H9 (cell line): ENCODE measurements at regions not wholly inside any gene's neighbourhood (a gene's known extent, or its start where the extent isn't known, plus 50 kb on each side); places are given as distances from the start of the nearest gene placed in this dataset.

Experiments
- DNase-seq: peaks from one replicate; pipeline ENCODE4 v3.0.0-alpha.2; 2017
- H2AFZ ChIP-seq: one replicate; pipeline ENCODE4 v1.6.1; 2013; ENCODE audit warnings: mild to moderate bottlenecking, low read length, control low read depth, moderate library complexity
- H2AK5ac ChIP-seq: 2 replicates; pipeline ENCODE4 v1.6.1; 2013; ENCODE audit warnings: low read length, control low read depth, mixed read lengths; ENCODE audit not compliant: insufficient read length
- H2BK120ac ChIP-seq: one replicate; pipeline ENCODE4 v1.6.1; 2013; ENCODE audit warnings: low read depth, mild to moderate bottlenecking, low read length, control low read depth, inconsistent platforms; ENCODE audit not compliant: poor library complexity, severe bottlenecking
- H2BK12ac ChIP-seq: 2 replicates; pipeline ENCODE4 v1.6.1; 2013; ENCODE audit warnings: low read length, control low read depth, mixed read lengths, low read depth; ENCODE audit not compliant: insufficient read length
- H2BK15ac ChIP-seq: 2 replicates; pipeline ENCODE4 v1.6.1; 2013; ENCODE audit warnings: low read depth, low read length, control low read depth
- H2BK20ac ChIP-seq: one replicate; pipeline ENCODE4 v1.6.1; 2013; ENCODE audit warnings: low read depth, mild to moderate bottlenecking, low read length, control low read depth, inconsistent platforms; ENCODE audit not compliant: poor library complexity, severe bottlenecking
- H2BK5ac ChIP-seq: 2 replicates; pipeline ENCODE4 v1.6.1; 2013; ENCODE audit warnings: low read length, control low read depth, mixed read lengths; ENCODE audit not compliant: insufficient read length
- H3K14ac ChIP-seq: 2 replicates; pipeline ENCODE4 v1.6.1; 2013; ENCODE audit warnings: low read length, control low read depth; ENCODE audit not compliant: insufficient read depth
- H3K18ac ChIP-seq: 2 replicates; pipeline ENCODE4 v1.6.1; 2013; ENCODE audit warnings: low read depth, mild to moderate bottlenecking, mixed read lengths, low read length, control low read depth; ENCODE audit not compliant: insufficient read length
- H3K23ac ChIP-seq: 2 replicates; pipeline ENCODE4 v1.6.1; 2013; ENCODE audit warnings: low read length, control low read depth, mixed read lengths, low read depth; ENCODE audit not compliant: insufficient read length
- H3K23me2 ChIP-seq: 2 replicates; pipeline ENCODE4 v1.6.1; 2013; ENCODE audit warnings: low read depth, mild to moderate bottlenecking, mixed read lengths, low read length, control low read depth; ENCODE audit not compliant: insufficient read length, poor library complexity, severe bottlenecking
- H3K27ac ChIP-seq: 2 replicates; pipeline ENCODE4 v1.5.1; 2013; ENCODE audit warnings: low read length, control low read depth, mixed read lengths, low read depth; ENCODE audit not compliant: insufficient read length
- H3K27me3 ChIP-seq: 2 replicates; pipeline ENCODE4 v1.6.1; 2013; ENCODE audit warnings: low read length, control low read depth, inconsistent platforms; ENCODE audit not compliant: insufficient read depth
- H3K4ac ChIP-seq: 2 replicates; pipeline ENCODE4 v1.6.1; 2013; ENCODE audit warnings: low read depth, mild to moderate bottlenecking, control low read depth, inconsistent platforms, low read length, moderate library complexity
- H3K4me1 ChIP-seq: 2 replicates; pipeline ENCODE4 v1.6.1; 2013; ENCODE audit warnings: low read length, control low read depth, inconsistent platforms; ENCODE audit not compliant: insufficient read depth
- H3K4me2 ChIP-seq: 2 replicates; pipeline ENCODE4 v1.6.1; 2013; ENCODE audit warnings: low read length, control low read depth, mixed read lengths; ENCODE audit not compliant: insufficient read length, insufficient read depth
- H3K56ac ChIP-seq: 2 replicates; pipeline ENCODE4 v1.6.1; 2013; ENCODE audit warnings: low read depth, mild to moderate bottlenecking, mixed read lengths, low read length, control low read depth; ENCODE audit not compliant: insufficient read length
- H3K79me1 ChIP-seq: 2 replicates; pipeline ENCODE4 v1.6.1; 2013; ENCODE audit warnings: low read depth, mild to moderate bottlenecking, moderate library complexity, low read length, control low read depth, inconsistent platforms; ENCODE audit not compliant: insufficient read depth, poor library complexity, severe bottlenecking
- H3K79me2 ChIP-seq: 2 replicates; pipeline ENCODE4 v1.6.1; 2013; ENCODE audit warnings: low read length, control low read depth, inconsistent platforms; ENCODE audit not compliant: insufficient read depth
- H3K9ac ChIP-seq: 2 replicates; pipeline ENCODE4 v1.6.1; 2013; ENCODE audit warnings: low read length, control low read depth, mixed read lengths; ENCODE audit not compliant: insufficient read length; ENCODE audit errors: extremely low read depth
- H3K9me3 ChIP-seq: one replicate; pipeline ENCODE4 v1.6.1; 2013; ENCODE audit warnings: low read depth, low read length, inconsistent platforms; ENCODE audit not compliant: control insufficient read depth
- H3T11ph ChIP-seq: one replicate; pipeline ENCODE4 v1.6.1; 2013; ENCODE audit warnings: mild to moderate bottlenecking, low read length, control low read depth, inconsistent platforms
- H4K20me1 ChIP-seq: one replicate; pipeline ENCODE4 v1.6.1; 2013; ENCODE audit not compliant: control insufficient read depth, insufficient read length, insufficient read depth
- H4K5ac ChIP-seq: 2 replicates; pipeline ENCODE4 v1.6.1; 2013; ENCODE audit warnings: low read depth, mild to moderate bottlenecking, mixed read lengths, low read length, control low read depth; ENCODE audit not compliant: insufficient read length
- H4K8ac ChIP-seq: replicated peaks from 2 replicates; pipeline ENCODE4 v1.6.1; 2013; ENCODE audit warnings: low read length, control low read depth, mixed read lengths, low read depth; ENCODE audit not compliant: insufficient read length
- H4K91ac ChIP-seq: 2 replicates; pipeline ENCODE4 v1.6.1; 2013; ENCODE audit warnings: low read depth, mild to moderate bottlenecking, moderate library complexity, mixed read lengths, low read length, control low read depth; ENCODE audit not compliant: insufficient read length
- H3K27ac Mint-ChIP-seq, 3 experiments: 2 replicates in 2 of 3; 3 replicates in 1 of 3; pipeline ENCODE4 v1.8.0; 2020 to 2021; ENCODE audit warnings: mixed read lengths in 3 of 3, mild to moderate bottlenecking in 1 of 3, moderate library complexity in 1 of 3
- H3K27me3 Mint-ChIP-seq: 2 replicates; pipeline ENCODE4 v1.8.0; 2021; ENCODE audit warnings: low read depth, mild to moderate bottlenecking, moderate library complexity, mixed read lengths
- H3K36me3 Mint-ChIP-seq, 3 experiments: 2 replicates in 2 of 3; 3 replicates in 1 of 3; pipeline ENCODE4 v1.8.0; 2020 to 2021; ENCODE audit warnings: low read depth in 3 of 3, mixed read lengths in 3 of 3; ENCODE audit not compliant: insufficient read depth in 1 of 3
- H3K4me1 Mint-ChIP-seq, 2 experiments: 2 replicates each; pipeline ENCODE4 v1.8.0; 2020; ENCODE audit warnings: mixed read lengths in 2 of 2
- H3K4me3 Mint-ChIP-seq, 2 experiments: 2 replicates in 1 of 2; 3 replicates in 1 of 2; pipeline ENCODE4 v1.8.0; 2020 to 2021; ENCODE audit warnings: mild to moderate bottlenecking in 2 of 2, mixed read lengths in 2 of 2, moderate library complexity in 1 of 2
- H3K9me3 Mint-ChIP-seq, 2 experiments: 2 replicates in 1 of 2; 3 replicates in 1 of 2; pipeline ENCODE4 v1.8.0; 2020; ENCODE audit warnings: mild to moderate bottlenecking in 2 of 2, mixed read lengths in 2 of 2, moderate library complexity in 1 of 2
- WGBS: extraction: QIAGEN DNeasy Blood & Tissue Kit; methylation state at CpG from one replicate; pipeline ENCODE4 v1.1.7; 2013; ENCODE audit warnings: missing lambda C conversion rate, low lambda C conversion rate, mixed read lengths; ENCODE audit not compliant: insufficient read length; ENCODE audit errors: extremely low coverage; 5-methylcytosine and 5-hydroxymethylcytosine counted together
- TF ChIP-seq, protein P1 (sequence below): fragments of 200-600 bp; sonication (generic); conservative IDR thresholded peaks from 3 replicates; pipeline ENCODE4 v1.8.0; 2021; ENCODE audit warnings: antibody characterized with exemption, mild to moderate bottlenecking

GRCh38 chr20:51211191-51211590 is 188.3 kb upstream of the KCNG1 start:
- Histone ChIP-seq H4K91ac (no peak overlapping the region), H2BK12ac (no peak overlapping the region), H3K27ac (no peak overlapping the region), H3K23me2 (no peaks in the 10 kb centered on the region), H4K5ac (no peak overlapping the region), H2BK15ac (no peak overlapping the region), H3K9me3 (no peaks in the 10 kb centered on the region), H3K79me2 (no peaks in the 10 kb centered on the region), H3K14ac (no peak overlapping the region), H3K23ac (no peak overlapping the region), H2AFZ (no peak overlapping the region), H3K9ac (no peak overlapping the region), H3K27me3 (no peaks in the 10 kb centered on the region), H2BK120ac (no peak overlapping the region), H3K4me2 (no peak overlapping the region), H4K8ac (no peak overlapping the region), H2AK5ac (no peak overlapping the region), H3K56ac (no peak overlapping the region), H3K79me1 (no peaks in the 10 kb centered on the region), H3K4ac (no peak overlapping the region), H3K4me1 (no peaks in the 10 kb centered on the region), H4K20me1 (no peaks in the 10 kb centered on the region), H2BK5ac (no peak overlapping the region), H3T11ph (no peak overlapping the region), H3K18ac (no peak overlapping the region), H2BK20ac (no peak overlapping the region)
- Mint-ChIP-seq H3K9me3 (peaks cover 1 to 4% of the 10 kb centered on the region in 2 experiments; a peak in 3 of 5 replicates), H3K27ac (no peak overlapping the region), H3K4me1 (peaks cover 10 to 18% of the 10 kb centered on the region in 2 experiments), H3K27me3 (peaks cover 8% of the 10 kb centered on the region), H3K36me3 (peaks cover 0 to under 1% (median 0%) of the 10 kb centered on the region in 3 experiments; a peak in 1 of 7 replicates), H3K4me3 (no peak overlapping the region)
- no CpG with 5 or more reads among the region's 2 CpGs for WGBS
- DNase-seq = peak; percentile 7
- TF ChIP-seq, protein P1, sequence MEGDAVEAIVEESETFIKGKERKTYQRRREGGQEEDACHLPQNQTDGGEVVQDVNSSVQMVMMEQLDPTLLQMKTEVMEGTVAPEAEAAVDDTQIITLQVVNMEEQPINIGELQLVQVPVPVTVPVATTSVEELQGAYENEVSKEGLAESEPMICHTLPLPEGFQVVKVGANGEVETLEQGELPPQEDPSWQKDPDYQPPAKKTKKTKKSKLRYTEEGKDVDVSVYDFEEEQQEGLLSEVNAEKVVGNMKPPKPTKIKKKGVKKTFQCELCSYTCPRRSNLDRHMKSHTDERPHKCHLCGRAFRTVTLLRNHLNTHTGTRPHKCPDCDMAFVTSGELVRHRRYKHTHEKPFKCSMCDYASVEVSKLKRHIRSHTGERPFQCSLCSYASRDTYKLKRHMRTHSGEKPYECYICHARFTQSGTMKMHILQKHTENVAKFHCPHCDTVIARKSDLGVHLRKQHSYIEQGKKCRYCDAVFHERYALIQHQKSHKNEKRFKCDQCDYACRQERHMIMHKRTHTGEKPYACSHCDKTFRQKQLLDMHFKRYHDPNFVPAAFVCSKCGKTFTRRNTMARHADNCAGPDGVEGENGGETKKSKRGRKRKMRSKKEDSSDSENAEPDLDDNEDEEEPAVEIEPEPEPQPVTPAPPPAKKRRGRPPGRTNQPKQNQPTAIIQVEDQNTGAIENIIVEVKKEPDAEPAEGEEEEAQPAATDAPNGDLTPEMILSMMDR = no peak
